ENCODE measurements at regions not wholly inside any gene's neighbourhood (a gene's known extent, or its start where the extent isn't known, plus 50 kb on each side); places are given as distances from the start of the nearest gene placed in this dataset.
"Not testable (repeated sequence)": the region's sequence is repeated elsewhere in the genome, so short reads cannot be mapped to it uniquely, and the experiment has no call there.

DNA sequence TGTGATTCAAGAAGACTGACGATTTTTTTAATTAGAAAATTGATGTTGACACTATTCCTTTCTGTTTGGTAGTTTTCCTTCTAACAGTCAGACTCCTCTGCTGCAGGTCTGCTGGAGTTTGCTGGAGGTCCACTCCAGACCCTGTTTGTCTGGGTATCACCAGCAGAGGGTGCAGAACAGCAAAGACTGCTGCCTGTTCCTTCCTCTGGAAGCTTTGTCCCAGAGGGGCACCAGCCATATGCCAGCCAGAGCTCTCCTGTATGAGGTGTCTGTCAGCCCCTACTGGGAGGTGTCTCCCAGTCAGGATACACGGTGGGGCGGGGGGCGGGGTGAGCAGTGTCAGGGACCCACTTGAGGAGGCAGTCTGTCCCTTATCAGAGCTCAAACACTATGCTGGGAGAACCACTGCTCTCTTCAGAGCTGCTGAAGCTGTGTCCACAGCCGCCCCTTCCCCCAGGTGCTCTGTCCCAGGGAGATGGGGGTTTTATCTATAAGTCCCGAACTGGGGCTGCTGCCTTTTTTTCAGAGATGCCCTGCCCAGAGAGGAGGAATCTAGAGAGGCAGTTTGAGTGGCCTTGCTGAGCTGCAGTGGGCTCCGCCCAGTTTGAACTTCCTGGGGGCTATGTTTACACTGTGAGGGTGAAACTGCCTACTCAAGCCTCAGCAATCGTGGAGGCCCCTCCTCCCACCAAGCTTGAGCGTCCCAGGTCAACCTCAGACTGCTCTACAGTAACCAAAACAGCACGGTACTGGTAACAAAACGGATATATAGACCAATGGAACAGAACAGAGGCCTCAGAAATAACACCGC, 1358.1 kb upstream of the CHAC2 start:
- H3K27me3 Mint-ChIP-seq; H3K4me3 Mint-ChIP-seq (ENCODE audit: low read depth); H3K36me3 Mint-ChIP-seq (ENCODE audit: insufficient read depth); DNase-seq (ENCODE audit: low spot score, unreplicated experiment); H3K27ac Mint-ChIP-seq; H3K9me3 Mint-ChIP-seq (ENCODE audit: low read depth): not testable (repeated sequence)
- TF ChIP-seq, protein P1, sequence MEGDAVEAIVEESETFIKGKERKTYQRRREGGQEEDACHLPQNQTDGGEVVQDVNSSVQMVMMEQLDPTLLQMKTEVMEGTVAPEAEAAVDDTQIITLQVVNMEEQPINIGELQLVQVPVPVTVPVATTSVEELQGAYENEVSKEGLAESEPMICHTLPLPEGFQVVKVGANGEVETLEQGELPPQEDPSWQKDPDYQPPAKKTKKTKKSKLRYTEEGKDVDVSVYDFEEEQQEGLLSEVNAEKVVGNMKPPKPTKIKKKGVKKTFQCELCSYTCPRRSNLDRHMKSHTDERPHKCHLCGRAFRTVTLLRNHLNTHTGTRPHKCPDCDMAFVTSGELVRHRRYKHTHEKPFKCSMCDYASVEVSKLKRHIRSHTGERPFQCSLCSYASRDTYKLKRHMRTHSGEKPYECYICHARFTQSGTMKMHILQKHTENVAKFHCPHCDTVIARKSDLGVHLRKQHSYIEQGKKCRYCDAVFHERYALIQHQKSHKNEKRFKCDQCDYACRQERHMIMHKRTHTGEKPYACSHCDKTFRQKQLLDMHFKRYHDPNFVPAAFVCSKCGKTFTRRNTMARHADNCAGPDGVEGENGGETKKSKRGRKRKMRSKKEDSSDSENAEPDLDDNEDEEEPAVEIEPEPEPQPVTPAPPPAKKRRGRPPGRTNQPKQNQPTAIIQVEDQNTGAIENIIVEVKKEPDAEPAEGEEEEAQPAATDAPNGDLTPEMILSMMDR (IDR thresholded peaks at IDR 0.05; ENCODE audit: unreplicated experiment), result peak; percentile 37
- H3K4me1 Mint-ChIP-seq (ENCODE audit: low read depth), result peaks cover 11% of the 10 kb centered on the region

DNA sequence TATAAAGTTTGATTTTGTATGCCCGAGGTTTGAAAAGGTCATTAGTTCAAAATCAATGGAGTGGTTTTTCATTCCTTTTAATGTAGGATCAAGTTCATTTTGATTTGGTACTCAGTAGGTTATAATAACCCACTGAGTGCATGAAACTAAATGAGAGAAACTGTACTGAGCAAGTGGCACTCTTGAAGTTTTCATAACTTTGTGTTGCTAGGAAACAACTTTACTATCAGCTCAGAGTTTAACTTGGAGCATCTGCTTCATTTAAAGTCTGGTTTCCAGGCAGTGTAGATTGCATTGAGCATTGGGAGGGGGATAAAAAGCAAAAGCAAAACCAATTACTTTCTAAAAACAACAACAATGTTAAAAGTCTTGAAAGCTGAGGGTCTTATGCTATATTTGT, 1361.6 kb upstream of the CHAC2 start:
- no peaks in the 10 kb centered on the region for H3K27me3 Mint-ChIP-seq
- no peaks in the 10 kb centered on the region for H3K36me3 Mint-ChIP-seq (ENCODE audit: insufficient read depth)
- TF ChIP-seq, protein P1 (IDR thresholded peaks at IDR 0.05; ENCODE audit: unreplicated experiment), result no peak
- H3K4me1 Mint-ChIP-seq (ENCODE audit: low read depth), result peaks cover 4% of the 10 kb centered on the region
- peaks cover 4% of the 10 kb centered on the region for H3K9me3 Mint-ChIP-seq (ENCODE audit: low read depth)
- DNase-seq (ENCODE audit: low spot score, unreplicated experiment), result no peak
- H3K27ac Mint-ChIP-seq, result no peak overlapping the region
- H3K4me3 Mint-ChIP-seq (ENCODE audit: low read depth), result no peak overlapping the region

DNA sequence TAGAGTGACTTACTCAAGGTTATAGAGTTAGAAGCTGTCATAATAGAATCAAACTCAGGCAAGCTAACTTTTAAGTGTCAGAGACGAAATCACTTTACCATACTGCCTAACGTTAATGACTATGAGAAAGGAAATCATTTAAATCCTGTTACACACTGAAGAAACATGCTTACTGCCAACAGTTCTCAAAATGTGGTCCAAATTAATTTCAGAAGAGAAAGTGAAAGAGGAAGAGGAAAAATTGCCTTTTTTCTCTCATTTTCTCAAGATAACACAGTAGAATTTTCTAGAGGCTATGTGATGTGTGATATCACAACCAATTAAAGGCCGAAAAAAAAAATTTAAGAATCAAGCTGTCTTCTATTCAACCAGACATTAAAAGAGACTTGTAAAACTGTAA, 1362.7 kb upstream of the CHAC2 start:
- no peaks in the 10 kb centered on the region for H3K9me3 Mint-ChIP-seq (ENCODE audit: low read depth)
- H3K27ac Mint-ChIP-seq, result no peak overlapping the region
- H3K4me1 Mint-ChIP-seq (ENCODE audit: low read depth), result peaks cover 3% of the 10 kb centered on the region
- no peak overlapping the region for H3K4me3 Mint-ChIP-seq (ENCODE audit: low read depth)
- H3K27me3 Mint-ChIP-seq, result no peaks in the 10 kb centered on the region
- H3K36me3 Mint-ChIP-seq (ENCODE audit: insufficient read depth), result no peaks in the 10 kb centered on the region
- no peak for DNase-seq (ENCODE audit: low spot score, unreplicated experiment)
- TF ChIP-seq, protein P1 (IDR thresholded peaks at IDR 0.05; ENCODE audit: unreplicated experiment), result no peak

DNA sequence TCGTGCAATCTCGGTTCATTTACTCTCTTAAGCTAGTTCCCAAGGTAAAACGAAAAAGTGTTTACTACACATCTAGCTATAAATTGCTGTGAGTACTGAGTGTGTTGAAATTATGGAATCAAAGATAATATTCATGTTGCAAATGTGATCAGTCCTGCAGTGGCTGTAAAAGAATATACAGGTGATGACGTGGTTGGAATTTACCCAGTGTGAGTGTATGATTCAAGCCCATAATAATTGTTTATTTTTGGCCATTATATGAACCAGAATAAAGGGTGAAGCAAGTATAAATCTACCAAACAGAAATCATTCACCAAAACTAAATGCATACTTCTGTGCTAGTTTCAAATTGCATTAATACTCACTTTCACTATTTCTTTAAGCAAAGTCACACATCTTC, 1363.6 kb upstream of the CHAC2 start:
- Mint-ChIP-seq H3K9me3 (ENCODE audit: low read depth) (no peaks in the 10 kb centered on the region), H3K27ac (no peak overlapping the region), H3K4me3 (ENCODE audit: low read depth) (no peak overlapping the region), H3K36me3 (ENCODE audit: insufficient read depth) (no peaks in the 10 kb centered on the region), H3K4me1 (ENCODE audit: low read depth) (no peaks in the 10 kb centered on the region), H3K27me3 (no peaks in the 10 kb centered on the region)
- DNase-seq (ENCODE audit: low spot score, unreplicated experiment), result no peak
- TF ChIP-seq, protein P1 (IDR thresholded peaks at IDR 0.05; ENCODE audit: unreplicated experiment), result no peak

DNA sequence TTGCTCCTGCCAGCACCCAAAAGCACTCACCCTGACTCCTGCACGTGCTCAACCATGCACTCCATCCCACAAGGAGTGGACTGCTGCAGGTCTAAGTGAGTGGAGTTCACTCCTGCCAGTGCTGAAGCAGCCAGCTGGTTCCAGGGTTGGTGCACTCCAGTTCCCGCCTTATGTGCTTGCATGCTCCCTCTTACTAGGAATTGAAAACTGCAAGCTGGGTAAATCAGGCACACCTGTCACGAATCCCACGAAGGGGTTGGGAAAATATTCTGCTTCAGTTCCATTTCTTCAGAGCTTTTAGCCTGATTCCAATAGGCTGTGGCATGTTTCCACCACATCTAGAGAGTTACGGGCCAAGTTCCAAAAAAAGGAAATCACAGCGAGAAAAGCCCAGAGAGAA, 1365.5 kb upstream of the CHAC2 start:
- no peak for DNase-seq (ENCODE audit: low spot score, unreplicated experiment)
- Mint-ChIP-seq H3K9me3 (ENCODE audit: low read depth) (no peaks in the 10 kb centered on the region), H3K4me1 (ENCODE audit: low read depth) (no peaks in the 10 kb centered on the region), H3K36me3 (ENCODE audit: insufficient read depth) (no peaks in the 10 kb centered on the region), H3K27ac (no peak overlapping the region), H3K27me3 (no peaks in the 10 kb centered on the region), H3K4me3 (ENCODE audit: low read depth) (no peak overlapping the region)
- TF ChIP-seq, protein P1 (IDR thresholded peaks at IDR 0.05; ENCODE audit: unreplicated experiment), result no peak

Measured in progenitor cell of endocrine pancreas (in vitro differentiated cells).